ENCODE measurements at regions not wholly inside any gene's neighbourhood (a gene's known extent, or its start where the extent isn't known, plus 50 kb on each side); places are given as distances from the start of the nearest gene placed in this dataset.

DNA sequence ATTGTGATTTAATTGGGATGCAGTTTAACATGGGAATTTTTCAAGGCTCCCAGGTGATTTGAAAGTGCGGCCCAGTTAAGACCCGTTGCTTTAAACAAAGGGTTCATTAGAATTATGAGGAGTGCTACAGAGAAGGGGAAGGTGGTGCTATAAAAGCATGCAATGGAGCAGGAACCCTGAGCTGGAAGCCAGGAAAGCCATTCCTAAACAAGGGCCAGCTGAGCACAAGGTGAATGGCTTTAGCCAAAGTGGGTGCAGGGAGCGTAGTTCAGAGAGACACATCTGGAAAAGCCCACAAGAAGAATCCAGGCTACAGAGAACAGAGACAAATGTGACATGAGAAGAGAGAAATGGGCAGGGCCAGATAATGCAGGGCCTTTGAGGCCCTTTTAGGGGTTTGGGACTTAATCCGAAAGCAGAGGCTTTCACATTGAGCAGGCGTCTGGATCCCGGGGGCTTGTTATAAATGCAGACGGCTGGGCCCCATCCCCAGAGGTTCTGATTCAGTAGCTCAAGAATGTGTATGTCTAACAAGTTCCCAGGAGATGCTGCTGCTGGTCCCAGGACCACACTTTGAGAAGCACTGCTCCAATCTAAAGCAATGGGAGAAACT lies 138.1 kb upstream of the WWC1 start:
- no peak for DNase-seq

DNA sequence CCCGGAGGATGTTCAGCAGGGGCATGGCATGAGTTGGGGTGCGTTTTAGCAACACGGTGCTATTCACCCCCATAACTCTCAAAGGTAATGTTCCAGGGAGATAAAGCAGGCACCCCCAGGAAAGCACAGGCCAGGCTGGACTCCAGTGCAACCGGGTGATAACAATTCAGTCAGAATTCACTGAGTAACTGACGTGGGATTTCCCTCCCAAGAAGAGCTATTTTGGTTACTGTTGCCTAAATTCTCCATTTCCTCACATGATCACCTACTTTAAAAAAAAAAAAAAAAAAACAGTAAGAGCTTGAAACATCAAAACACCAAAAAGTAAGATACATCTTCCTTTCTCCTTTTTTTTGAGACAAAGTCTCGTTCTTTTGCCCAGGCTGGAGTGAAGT lies 137.6 kb upstream of the WWC1 start:
- no peak for DNase-seq

DNA sequence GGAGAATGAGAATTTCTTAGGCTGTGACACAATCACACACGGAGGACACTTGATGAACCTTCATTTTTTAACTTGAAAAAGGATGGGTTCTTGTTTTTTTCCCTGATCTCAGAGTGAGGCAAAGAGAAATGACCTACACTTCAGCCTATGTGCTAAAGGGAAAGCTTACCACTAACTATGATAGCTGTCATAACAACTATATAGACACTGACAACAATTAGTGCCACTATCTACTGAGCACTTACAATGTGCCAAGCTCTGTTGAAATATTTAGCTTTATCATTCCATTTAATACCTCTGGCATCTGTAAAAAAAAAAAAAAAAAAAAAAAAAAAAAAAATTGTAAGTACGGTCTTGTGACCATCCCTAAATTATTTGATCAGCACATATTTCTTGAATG lies 135.9 kb upstream of the WWC1 start:
- no peak for DNase-seq

DNA sequence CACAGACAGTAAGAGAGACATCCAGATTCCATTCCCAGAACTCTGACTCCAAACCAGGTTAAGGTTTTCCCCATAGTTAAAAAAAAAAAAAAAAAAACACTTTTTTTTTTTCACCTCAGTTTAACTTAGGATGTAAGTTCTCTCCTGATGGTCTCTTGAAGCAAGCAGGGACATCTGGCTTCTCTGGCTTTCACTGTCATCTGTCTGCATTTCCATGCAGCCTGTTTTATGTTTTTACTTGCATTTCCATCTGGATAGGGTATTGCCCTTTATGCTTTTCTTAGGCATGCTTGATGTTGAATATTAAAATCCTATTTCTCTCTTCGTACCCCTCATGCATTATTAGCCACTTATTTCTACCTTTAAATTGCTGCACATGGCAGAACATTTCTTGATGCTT lies 135.3 kb upstream of the WWC1 start:
- no peak for DNase-seq

DNA sequence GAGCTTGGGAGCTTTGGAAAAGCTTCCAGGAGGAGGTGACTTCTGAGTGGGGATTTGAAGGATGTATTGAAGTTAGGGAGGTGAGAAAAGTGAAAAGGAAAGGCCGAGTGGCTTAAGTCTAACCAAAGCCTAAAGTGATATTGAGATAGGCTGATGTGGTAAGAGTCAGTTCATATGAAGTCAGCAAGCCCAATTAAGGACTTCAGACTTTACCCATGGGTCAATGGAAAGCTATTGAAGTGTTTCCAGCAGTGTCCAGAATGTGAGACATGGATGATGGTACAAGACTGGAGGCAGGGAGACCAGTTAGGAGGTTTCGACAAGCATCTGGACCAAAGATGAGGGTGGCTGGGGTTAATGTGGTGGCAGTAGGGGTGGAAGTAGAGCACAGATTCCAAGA lies 134.3 kb upstream of the WWC1 start:
- DNase-seq, result no peak

DNA sequence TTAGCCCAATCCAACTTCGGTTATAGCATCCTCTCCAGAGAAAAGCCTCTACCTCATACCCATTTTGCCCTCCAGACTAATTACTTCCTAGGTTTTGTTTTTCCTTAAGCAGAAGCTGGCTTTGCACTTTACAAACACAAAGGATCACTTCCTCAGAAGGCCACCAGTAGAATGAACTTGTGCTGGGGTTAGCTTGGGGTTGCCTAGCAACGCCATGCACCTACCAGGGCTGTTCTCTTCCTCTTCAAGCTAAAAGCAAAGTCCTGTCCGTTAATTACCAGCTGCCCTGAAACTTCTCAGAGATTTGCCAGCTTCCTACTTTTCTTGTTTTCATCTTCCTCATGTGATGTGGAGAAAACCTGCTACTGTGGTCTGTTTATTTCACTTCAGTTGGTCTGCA lies 132.0 kb upstream of the WWC1 start:
- DNase-seq, result no peak

DNA sequence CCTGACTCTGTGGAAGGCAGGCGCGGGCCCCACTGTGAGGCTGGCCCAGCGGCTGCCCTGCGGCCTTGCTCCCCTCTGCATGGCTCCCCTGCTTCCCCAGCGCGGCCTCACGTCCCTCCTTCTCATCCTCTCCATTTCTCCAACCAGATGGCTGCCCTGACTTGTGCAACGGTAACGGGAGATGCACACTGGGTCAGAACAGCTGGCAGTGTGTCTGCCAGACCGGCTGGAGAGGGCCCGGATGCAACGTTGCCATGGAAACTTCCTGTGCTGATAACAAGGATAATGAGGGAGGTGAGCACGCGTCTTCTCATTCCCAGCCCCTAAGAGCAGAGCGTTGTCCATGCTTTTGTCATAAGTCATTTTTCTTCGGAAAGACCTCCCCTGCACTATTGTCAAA lies 129.0 kb upstream of the WWC1 start:
- no peak for DNase-seq

DNA sequence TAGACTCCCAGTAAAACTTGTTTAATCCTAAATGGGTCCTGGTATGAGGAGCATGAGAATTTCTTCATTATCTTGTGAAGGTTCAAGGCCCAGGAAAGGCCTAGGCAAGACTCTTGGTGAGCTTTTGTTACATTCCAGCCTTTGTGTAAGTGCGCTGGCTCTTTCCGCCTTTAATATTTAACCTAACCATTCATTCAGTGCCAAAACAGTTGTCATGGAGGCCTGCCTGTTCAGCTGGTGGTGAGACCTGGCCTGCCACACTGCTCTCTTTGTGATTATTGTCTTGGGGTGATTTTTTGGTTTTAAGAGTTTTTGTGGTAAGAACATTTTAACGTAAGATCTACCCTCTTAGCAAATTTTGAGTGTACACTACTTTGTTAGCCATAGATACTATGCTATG lies 127.5 kb upstream of the WWC1 start:
- DNase-seq, result no peak

DNA sequence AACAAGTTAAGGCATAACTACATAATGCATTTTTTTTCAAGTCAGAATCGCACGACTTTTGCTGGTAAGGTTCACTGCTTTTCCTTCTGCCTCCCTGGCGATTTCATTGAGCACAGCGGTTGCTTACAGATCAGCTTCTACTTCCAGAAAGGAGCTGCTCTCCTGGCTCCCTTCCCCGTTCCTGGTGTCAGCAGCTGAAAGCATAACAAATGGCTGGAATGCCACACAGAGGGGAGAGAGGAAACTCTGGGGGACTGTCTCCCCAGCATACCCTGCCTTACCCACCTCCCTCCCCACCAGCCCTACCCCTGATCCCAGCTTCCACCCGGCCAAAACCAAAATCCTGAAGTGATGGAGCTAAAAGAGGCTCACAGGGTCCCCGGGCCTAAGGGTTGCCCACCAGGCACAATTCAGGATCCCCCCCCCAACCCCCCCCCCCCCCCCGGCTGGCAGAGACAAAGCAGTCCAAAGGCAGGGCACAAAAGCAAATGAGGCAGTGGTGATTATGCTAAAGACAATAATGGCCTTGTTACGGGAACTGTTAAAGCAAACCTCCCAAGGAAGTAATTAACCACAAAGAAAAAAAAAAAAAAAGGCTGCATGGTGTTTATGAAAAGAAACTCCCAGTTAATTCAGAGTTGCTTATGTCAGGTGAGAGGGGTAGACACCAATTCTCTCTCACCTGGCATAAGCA lies 126.1 kb upstream of the WWC1 start:
- DNase-seq, result no peak

DNA sequence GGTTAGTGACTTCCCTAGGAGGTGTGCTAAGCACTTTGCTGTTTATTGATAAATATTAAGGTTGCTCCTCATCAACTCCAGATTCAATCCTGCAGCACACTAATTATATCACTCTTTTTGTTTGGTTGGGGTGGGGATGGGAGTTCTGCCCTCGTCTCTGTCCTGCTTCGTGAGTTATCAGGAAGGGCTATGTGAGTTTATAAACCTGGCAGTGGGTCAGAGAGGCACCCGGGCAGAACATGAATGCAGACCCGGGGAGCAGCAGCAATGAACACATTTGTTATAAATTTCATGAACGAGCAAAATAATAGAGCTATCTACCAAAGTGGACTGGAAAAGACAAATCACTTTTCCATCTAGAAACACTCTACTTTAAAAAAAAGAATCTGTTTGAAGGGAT lies 125.5 kb upstream of the WWC1 start:
- no peak for DNase-seq

DNA sequence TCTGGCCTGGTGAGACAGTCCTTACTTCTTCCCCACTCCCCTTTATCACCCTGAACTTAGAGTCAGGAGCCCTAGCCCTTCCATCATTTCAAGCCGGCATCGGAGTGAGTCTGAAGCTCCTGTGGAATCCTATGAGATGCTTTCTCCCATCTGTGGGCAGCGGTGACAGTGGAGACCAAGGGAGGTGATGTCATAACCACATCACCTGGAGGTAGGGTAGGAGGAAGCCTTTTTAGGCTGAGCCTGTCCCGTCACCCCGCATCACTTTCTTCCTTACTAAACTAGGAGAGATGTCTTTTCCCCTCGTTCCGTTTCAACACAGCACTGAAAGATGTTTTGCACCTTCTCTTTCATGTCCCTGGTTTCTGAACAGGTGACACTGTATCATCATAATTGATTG lies 124.1 kb upstream of the WWC1 start:
- no peak for DNase-seq

DNA sequence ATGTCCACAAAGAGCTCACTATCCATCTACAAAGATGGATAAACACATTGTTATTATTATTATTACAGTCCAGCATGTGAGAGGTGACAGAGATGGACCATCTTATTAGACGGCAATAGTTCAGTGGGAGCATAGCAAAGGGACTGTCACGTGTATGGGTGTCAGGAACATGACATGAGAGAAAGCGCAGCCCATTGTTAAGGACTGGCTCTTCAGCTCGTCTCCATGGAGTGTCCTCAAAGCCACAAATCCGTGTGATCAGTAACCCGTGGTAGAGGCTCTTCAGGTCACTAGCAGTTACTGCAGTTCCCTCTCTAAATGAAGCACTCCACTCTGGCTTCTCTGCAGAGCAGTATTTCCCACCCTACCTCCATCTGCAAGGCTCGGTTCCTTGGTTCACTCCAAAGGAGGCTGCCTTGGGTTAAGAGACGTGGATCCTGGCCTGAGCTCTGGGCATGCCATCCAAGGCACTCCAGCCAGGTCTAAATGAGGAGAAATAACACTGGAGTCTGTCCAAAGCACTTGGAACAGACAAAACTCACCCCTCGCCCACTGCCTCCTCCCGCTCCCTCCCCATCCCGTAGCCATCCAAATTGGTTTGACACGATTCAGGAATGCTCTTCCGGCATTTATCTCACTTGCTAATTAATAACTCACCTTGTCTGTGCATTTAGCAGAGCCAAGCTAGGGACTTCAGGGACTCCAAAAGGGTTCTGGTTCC lies 122.3 kb upstream of the WWC1 start:
- no peak for DNase-seq

DNA sequence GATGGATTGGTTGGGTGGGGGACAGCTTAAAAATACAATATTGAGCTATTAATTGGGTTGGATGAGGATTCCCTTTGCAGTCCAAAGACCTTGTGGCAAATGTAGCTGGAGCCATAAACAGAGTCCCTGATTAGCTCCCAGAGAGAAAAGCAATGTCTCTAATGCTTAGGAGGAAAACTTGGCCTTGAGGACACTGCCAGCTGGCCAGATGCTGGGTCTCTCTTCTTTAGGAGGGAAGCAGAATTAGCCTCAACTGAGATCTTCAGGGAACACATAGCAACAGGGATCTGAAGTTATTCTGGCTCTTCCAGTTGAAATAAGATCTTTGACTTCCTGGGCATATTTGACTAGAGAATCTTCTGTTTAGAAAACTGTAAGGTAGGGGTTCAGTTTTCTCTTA lies 121.7 kb upstream of the WWC1 start:
- DNase-seq, result no peak

DNA sequence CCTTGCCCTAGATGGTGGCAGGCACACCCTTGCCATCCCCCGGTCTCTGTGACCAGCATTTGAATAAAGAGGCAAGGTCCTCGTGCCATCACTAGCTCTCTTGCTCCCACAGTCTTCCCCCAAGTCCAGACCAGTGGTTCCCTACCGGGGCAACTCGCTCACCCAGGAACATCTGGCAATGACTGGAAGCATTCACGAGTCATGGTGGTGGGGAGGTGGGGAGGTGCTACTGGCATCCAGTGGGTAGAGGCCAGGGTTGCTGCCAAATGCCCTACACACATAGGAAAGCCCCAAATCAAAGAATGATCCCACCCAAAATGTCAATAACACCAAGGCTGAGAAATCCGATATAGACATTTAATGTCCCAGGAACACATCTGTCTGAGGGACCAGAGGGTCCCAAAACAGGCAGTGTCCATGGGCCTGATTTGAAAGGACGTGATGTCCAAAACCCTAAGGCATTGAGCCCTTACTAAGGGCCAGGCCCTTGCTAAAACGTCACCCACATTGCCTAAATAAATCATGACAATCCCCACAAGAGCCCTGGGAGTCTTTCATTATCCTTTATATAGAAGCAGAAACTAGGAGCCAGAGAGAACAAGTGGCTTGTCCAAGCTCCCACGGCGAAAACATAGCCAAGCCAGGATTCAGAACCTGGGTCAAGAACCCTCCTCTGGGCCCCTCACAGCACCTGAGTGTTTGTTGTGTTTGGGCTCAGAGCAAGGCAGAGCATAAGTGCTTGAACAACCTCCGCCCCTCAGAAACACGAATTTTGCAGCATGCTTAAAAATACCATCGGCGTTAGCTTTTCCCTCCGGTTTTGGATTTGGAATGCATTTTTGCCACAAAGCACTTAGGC lies 119.3 kb upstream of the WWC1 start:
- no peak for DNase-seq

DNA sequence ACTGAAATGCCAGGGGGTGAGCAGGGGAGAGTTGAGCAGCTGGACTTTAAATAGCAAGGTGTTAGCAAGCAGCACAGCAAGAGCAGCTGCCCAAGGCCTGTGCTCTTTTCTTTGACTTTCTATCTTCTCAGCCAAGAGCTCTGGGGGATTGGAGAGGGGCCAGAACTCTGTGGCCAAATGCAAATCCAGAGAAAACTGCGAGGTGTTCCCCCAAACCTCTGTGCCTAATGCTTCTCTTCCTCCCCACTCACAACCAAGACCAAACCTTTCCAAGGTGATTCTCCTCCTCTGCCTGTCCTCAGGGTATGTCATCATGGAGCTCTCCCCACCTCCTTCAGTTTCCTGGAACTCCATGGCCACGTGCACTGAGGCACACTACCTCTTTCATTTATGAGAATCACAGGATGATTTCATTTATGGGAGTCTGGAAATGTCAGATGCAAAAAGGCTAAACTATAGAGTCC lies 118.7 kb upstream of the WWC1 start:
- no peak for DNase-seq

DNA sequence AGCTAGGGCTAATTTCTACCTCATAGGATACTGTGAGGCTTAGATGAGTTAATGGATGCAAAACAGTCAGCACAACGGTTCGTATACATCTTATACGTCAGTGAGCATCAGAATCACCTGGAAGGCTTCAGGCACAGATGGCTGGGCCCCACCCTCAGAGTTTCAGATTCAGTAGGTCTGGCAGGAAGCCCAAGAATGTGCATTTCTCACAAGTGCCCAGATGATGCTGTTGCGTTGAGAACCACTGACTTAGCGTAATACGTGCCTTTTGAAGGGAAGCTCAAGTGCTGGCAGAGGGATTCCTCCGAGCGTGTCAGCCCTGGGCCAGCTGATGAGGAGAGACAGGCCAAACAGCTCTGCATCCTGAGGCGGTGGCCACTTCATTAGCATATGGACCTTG lies 117.1 kb upstream of the WWC1 start:
- DNase-seq, result no peak

DNA sequence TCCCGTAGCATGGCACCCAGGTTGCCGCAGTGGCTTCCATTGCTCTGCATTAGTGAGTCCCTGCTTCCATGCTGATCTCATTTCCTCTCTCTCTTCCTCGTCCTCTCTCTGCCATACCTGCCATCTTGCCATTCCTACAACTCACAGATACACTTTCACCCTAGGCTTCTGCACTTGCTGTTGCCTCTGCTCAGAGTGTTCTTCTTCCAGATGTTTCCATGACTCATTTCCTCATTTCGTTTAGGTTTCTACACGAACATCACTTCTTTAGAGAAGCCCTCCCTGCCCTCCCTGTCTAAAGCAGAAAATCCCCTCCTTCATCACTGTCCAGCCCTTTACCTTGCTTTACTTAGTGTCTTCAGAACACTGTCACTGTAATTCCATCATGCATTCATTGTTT lies 115.2 kb upstream of the WWC1 start:
- no peak for DNase-seq

DNA sequence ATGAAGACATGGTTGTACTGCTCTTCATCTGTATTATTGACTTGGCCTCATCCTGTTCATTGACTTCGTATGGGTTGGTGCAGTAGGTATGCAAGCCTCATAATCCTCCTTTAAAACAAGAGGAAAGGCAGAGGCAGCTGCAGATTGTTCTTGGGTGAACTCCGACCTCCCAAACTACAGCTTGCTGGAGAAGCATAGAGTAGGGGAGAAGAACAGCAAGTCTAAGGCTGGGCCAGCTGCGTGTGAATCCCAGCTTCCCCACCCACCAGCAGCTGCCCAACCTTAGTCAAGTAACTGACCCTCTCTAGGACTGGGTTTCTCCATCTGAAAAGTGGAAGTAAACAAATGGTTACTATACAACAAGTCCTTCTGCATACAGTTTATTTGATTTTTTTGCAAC lies 114.5 kb upstream of the WWC1 start:
- DNase-seq, result no peak

DNA sequence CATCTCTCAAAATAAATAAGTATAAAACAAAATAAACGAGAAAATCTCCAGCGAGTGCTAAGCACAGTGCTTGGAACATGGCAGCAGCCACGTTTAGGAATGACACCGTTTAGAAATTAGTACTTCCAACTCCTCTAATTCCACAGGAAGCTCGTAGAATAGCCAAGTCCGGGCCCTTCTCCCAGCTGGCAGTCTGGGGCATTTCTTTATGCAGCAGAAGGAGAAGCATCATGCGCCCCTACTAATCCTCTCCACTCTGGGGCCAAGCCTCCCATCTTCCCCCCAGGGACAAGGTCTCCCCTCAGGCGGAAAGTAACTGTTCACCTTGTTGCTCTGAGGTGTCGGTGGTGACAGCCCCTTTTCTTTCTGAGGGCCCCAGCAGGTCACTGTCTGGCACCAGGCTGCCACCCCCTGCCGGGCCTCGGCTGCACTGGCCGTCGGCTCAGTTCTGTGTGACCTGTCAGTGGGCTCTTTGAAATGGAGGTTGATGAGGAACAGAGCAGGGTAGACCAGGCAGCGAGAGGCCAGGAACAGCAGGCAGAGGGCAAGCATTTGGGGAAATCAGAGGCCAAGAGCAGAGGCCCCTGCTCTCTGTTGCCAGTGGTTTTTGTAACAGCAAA lies 113.5 kb upstream of the WWC1 start:
- DNase-seq, result no peak

DNA sequence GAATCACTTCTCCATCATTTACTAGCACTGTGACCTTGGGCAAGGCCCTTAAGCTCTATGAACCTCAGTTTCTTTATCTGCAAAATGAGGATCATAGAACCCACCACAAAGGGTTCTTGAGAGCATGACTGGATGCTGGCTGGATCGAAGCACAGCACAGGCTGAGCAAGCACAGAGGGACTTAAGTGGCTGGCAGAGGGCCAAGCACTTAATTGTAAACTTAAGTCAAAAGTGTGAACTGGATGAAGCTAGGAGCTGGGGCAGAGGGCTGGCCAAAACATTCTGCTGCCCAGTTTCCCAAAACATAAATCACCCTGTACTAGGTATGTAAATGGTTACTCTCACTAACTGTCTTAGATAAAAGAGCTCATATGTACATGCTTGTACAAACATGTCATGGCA lies 112.3 kb upstream of the WWC1 start:
- no peak for DNase-seq

DNA sequence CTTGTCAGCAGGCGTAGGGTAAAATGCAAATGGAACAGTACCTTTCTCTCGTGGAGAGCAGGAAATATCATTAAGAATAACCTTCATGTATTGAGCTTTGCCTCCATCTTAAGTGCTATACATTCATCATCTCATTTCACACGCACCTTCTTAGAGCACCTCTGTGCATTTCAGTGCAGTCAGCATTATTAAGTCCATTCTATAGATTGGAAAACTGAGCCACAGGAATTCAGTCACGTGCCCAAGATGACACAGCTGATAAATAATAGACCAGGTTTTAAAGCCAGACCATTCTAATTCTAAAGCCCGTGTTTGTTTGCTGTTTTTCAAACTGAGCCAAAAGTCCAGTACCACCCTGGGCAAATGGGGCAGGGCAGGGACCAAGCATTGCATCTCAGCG lies 109.2 kb upstream of the WWC1 start:
- no peak for DNase-seq

DNA sequence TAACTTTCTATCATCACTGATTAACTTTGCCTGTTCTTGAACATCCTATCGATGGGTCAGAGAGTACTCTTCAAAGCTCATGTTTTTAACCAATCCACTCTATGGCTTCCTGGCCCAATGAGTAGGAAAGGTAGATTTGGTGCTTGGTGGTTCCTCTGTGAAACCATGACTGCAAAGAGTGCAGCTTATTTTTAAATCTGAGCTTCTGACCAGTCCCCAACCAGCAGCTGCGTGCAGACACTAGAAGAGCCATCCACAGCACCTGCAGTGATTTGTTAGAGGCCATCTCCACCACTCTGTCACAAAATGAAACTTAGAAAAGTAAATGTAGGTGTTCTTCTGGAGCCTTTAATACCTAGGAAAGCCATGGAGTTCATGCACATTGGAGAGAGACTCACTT lies 107.3 kb upstream of the WWC1 start:
- no peak for DNase-seq

Measured in T-helper 9 cell (primary cell).